AG20443 (cell line): ENCODE measurements at regions not wholly inside any gene's neighbourhood (a gene's known extent, or its start where the extent isn't known, plus 50 kb on each side); places are given as distances from the start of the nearest gene placed in this dataset.
A peak's percentile ranks its signal among the peaks of the same experiment; 100 is the strongest.
"Not testable (repeated sequence)": the region's sequence is repeated elsewhere in the genome, so short reads cannot be mapped to it uniquely, and the experiment has no call there.

ENCODE experiments used
- DNase-seq: peaks from one replicate; pipeline ENCODE4 v3.0.0; 2012; ENCODE audit warnings: low spot score, mixed read lengths

DNA sequence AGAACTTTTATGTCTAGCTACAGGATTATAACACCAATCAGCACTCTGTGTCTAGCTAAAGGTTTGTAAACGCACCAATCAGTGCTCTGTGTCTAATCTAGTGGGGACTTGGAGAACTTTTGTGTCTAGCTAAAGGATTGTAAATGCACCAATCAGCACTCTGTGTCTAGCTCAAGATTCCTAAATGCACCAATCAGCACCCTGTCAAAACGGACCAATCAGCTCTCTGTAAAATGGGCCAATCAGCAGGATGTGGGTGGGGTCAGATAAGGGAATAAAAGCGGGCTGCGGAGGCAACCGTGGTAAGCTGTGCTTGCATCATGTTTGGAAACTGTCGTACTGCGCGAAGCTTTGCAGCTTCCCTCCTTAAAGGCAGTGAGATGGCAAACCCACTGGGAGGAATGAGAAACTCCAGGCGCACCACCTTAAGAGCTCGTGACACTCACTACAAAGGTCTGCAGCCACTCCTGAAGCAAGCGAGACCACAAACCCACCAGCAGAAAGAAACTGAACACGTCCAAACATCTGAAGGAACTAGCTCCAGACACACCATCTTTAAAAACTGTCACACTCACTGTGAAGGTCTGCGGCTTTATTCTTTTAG lies 112.1 kb upstream of the DUSP22 start:
- DNase-seq = not testable (repeated sequence)

- no peak for DNase-seq
These were observed 111.1 kb upstream of the DUSP22 start for GRCh38 chr6:181049-181654.

GRCh38 chr6:183668-184067 lies 108.6 kb upstream of the DUSP22 start:
- DNase-seq = no peak

GRCh38 chr6:184161-184700 lies 108.1 kb upstream of the DUSP22 start:
- DNase-seq = no peak

GRCh38 chr6:186340-186965 lies 105.8 kb upstream of the DUSP22 start:
- DNase-seq = peak; percentile 53

DNA sequence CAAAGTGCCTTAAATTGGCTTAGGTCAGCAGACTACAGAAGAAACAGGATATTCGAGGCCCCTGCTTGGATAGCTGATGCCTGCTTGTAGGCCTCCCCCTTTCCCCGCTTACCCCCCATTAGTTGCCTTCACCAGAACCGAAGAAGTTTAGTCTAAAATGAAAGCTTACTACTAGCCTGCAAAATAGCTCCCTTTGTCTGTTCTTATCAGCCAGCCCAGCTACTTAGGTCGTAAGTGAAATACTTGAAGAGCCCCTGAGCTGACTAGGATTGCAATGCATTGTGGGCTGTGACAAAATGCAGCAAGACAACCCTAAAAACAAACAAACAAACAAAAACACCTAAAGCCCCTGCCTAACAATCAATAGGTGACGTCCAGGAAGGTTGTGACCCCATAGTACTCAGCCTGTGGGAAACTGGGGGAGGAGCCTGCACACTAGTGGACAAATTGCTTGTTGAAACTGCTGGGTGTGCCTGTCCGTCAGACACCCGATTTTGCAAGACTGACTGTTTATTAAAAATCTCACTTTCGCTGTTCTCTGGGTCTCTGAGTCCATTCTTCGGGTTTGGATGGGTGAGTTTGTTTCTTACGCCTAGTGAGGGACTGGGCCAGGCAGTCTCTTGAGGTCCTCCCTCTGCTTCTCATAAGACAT lies 105.0 kb upstream of the DUSP22 start:
- DNase-seq = no peak

GRCh38 chr6:188821-189655 lies 103.2 kb upstream of the DUSP22 start:
- peak; percentile 94 for DNase-seq

GRCh38 chr6:189676-190075 lies 102.6 kb upstream of the DUSP22 start:
- DNase-seq = no peak

DNA sequence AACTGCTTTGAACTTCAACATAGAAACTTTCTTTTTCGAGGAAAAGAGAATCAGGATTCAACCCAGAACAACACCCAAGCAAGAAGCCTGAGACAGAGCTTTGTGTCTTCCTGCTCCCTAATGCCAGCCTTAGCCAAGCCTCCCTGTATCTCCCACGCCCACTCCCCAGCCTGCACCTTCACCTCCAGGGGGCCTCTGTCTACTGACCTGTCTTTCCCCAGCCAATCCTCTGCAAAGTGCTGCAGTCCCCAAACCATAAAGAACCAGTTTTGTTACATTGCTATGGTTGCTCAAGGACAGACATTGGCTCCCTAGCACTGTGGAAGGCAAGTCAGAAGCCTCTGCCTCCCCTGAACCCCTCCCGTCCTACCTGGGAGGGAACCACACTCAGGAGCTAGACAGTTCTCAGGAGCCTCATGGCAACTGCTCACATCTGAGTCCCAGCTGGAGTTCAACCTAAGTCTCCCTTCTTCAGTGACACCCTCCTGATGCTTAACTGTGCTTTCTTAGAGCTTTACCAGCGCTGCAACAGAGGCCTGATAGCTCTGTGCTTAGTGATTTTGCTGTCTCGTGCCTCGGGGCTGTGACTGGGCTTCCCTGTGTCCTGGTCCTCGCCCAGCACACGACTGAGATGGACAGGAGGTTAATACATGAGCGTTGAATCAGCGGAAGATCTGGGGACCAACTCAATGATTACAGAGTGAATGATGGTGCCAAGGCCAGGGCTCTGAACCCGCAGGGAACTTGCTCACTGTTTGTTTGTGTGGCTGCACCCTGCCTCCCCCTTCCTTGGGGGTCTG lies 101.5 kb upstream of the DUSP22 start:
- no peak for DNase-seq

- DNase-seq = no peak
These were observed 100.6 kb upstream of the DUSP22 start for GRCh38 chr6:191487-192312.

DNA sequence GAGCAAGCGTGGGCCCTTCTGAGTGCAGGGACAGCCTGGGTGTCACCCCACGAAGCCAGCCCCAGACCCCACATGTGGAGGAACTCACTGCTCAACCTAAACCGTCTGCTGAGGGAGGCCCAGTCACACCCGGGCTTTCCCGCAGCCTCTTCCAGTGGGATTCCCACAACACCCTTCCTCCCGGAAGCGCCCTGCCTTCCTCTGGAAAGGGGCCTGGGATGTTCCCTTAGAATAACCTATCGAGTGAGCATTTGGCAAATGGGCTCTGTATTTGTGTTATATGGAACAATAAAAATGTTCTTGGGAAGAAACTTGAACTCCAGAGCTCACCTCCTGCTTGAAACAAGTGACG lies 100.0 kb upstream of the DUSP22 start:
- DNase-seq = no peak

DNA sequence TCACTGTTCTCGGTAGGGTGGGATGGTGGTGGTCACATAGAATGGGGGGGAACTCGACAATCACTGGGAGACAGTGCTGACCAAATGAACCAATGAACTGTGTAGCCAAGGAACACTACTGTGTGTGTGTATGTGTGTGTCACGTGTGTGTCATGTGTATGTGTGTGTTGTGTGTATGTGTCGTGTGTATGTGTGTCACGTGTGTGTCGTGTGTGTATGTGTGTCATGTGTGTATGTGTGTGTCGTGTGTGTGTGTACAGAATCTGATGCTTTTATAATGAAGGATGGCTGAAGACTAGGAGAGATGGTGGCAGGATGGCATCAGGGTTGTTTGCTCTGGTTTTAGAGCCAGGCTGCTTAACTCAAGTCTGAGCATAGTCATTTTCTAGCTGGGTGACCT lies 99.1 kb upstream of the DUSP22 start:
- no peak for DNase-seq

GRCh38 chr6:193773-194310 lies 98.4 kb upstream of the DUSP22 start:
- DNase-seq = no peak

- DNase-seq = peak; percentile 41
These were observed 96.4 kb upstream of the DUSP22 start for GRCh38 chr6:195861-196360.

GRCh38 chr6:196543-196942 lies 95.7 kb upstream of the DUSP22 start:
- DNase-seq = no peak

DNA sequence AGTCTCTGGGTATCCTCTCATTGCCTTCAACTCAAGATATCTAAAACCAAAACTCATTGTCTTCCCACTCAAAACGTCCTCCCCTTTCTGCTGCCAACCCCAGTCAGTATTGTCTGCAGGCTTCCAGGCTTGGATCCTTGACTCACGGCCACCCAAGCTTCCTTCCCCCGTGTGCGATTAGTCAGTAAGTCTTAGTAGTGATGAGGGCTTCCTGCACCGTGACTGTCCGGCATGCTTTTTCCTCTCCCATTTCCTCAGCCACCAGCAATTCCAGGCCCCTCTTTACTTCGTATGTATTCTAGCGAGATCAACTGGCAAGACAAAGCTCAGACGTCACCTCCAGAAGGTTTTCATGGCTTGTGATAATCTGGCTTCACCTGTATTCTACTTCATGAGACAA lies 88.6 kb upstream of the DUSP22 start:
- DNase-seq = no peak

GRCh38 chr6:206264-206663 lies 86.0 kb upstream of the DUSP22 start:
- no peak for DNase-seq

DNA sequence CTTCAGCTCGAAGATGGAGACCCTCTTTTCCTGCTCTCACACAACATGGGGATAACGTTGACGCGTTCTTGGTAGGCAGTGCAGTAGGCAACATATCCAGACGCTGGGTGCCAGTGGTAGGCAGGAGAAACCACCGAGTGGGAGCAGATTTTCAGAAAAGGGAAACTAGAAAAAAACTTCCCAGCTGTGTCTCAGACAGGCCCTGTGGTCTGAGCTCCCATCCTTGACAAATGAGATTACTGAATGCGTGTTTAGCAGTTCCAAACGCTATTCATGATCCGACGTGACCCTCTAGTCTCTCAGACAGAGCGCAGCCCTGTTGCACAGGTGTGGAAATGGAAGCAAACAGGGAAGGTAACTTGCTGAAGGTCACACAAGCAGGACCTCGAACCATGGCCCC lies 83.9 kb upstream of the DUSP22 start:
- no peak for DNase-seq

GRCh38 chr6:208938-209337 lies 83.3 kb upstream of the DUSP22 start:
- no peak for DNase-seq
